NCI-H146 treated with DMSO at 0.1 percent for 48 hours (cell line): ENCODE measurements at regions not wholly inside any gene's neighbourhood (a gene's known extent, or its start where the extent isn't known, plus 50 kb on each side); places are given as distances from the start of the nearest gene placed in this dataset.

Experiments used
- DNase-seq: peaks from one replicate; lab custom pipeline; 2025; ENCODE audit not compliant: unreplicated experiment; lab: John Stamatoyannopoulos, UW

GRCh38 chr12:65517656-65518210 is 239.2 kb downstream of the MSRB3 start:
- no peak for DNase-seq

- DNase-seq: no peak
These were observed 240.3 kb downstream of the MSRB3 start for GRCh38 chr12:65518771-65519170.

GRCh38 chr12:65520658-65521057 is 242.2 kb downstream of the MSRB3 start:
- DNase-seq: no peak

GRCh38 chr12:65522956-65523860 is 244.7 kb downstream of the MSRB3 start:
- no peak for DNase-seq

GRCh38 chr12:65524666-65525065 is 246.2 kb downstream of the MSRB3 start:
- no peak for DNase-seq

- no peak for DNase-seq
These were observed 247.1 kb downstream of the MSRB3 start for GRCh38 chr12:65525491-65526141.

- no peak for DNase-seq
These were observed 247.8 kb downstream of the MSRB3 start for GRCh38 chr12:65526311-65526710.

- DNase-seq: no peak
These were observed 249.6 kb downstream of the MSRB3 start for GRCh38 chr12:65528127-65528526.

- DNase-seq: no peak
These were observed 250.6 kb downstream of the MSRB3 start for GRCh38 chr12:65529106-65529505.

- no peak for DNase-seq
These were observed 251.4 kb downstream of the MSRB3 start for GRCh38 chr12:65529771-65530435.

GRCh38 chr12:65532162-65532561 is 253.7 kb downstream of the MSRB3 start:
- DNase-seq: no peak

GRCh38 chr12:65532764-65533163 is 254.3 kb downstream of the MSRB3 start:
- DNase-seq: no peak

GRCh38 chr12:65533177-65533883 is 254.8 kb downstream of the MSRB3 start:
- no peak for DNase-seq

GRCh38 chr12:65534238-65534841 is 255.9 kb downstream of the MSRB3 start:
- no peak for DNase-seq

GRCh38 chr12:65535946-65536345 is 257.5 kb downstream of the MSRB3 start:
- no peak for DNase-seq

GRCh38 chr12:65536351-65536750 is 257.9 kb downstream of the MSRB3 start:
- DNase-seq: no peak

GRCh38 chr12:65536876-65537681 is 258.6 kb downstream of the MSRB3 start:
- no peak for DNase-seq

GRCh38 chr12:65537978-65538377 is 259.5 kb downstream of the MSRB3 start:
- DNase-seq: no peak

GRCh38 chr12:65539023-65539422 is 260.5 kb downstream of the MSRB3 start:
- DNase-seq: no peak

GRCh38 chr12:65540140-65540539 is 261.7 kb downstream of the MSRB3 start:
- DNase-seq: no peak
